Right lung (tissue), 2 donors: ENCODE measurements at regions not wholly inside any gene's neighbourhood (a gene's known extent, or its start where the extent isn't known, plus 50 kb on each side); places are given as distances from the start of the nearest gene placed in this dataset.

Experiments
- DNase-seq, 2 donors: peaks; one replicate each; pipeline ENCODE4 v3.0.0-alpha.2; 2013

DNA sequence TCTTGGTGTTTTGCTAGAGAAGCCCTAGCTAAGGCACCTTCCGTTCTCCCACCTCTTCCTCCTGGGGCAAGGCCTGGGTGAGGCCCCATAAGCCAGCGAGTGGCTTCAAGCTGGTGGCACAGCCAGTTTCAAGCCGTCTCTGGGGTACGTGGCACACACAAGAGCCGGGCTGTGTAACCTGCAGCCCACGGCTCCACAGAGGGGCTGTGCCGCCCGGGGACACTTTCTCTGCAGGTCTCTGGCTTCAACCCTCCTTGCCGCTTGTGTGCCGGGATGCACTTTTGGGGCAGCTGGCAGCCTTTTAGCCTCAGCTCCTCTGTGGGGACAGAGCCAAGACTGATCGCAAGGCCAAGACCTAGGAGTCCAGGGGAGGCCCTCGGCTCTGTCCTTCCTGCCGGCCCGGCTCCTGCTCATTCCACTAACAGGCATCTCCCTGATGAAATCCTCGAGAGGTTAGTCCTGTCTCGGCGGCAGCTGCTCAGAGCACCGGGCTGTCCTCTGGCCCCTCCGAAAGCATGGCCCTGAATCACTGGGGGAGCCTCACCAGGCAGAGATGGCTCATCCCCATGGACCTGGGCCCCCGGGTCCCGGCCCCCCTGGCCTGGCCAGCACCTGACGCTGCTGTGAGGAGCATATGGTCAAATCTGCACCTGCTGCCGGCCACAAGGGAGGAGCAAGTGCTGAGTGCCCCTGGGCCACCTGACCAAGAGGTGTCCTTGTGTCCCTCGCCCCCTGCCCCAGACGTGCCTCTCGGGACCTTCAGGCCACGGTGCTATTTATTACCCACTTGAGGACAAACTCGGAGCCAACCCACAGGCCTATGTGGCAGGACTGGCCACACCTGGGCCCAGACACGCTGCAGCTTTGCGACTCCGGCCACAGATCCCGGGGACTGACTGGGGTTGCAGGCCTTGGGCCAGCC is 98.5 kb downstream of the METRNL start:
- no peak for DNase-seq

DNA sequence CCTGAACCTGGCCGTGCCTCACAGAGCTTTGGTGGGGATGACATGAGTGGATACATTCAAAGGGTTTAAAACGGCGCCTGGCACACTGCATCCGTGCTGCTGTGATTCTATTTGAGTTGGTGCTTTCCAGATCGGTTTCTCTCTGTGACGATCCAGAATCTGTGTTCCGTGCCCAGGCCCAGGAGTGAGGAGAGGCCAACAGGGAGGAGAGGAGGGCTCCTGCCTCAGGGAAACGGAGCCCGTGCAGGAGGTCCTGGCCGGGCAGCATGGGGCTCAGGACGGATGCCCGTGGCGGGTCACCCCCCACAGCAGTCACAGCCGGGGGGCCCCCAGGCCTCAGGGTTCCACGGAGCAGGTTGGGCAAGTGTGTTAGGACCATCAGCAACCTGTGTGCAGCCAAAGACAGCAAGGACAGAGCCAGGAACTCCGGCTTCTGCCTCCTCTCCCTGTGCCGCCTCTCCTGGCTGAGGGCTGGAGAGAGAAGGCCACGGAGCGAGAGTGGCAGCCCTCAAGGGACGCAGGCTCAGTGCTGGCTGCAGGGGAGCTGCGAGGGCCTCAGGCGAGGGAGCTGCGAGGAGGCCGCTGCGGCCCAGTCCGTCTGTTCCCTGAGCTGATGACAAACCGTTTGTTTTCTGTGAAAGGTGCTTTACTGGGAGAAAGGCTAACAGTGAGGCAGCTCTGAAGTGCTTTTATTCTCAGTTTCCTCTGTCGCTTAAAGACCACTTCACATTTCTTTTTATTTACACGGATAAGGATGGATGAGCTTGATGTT is 99.3 kb downstream of the METRNL start:
- no peak for DNase-seq

DNA sequence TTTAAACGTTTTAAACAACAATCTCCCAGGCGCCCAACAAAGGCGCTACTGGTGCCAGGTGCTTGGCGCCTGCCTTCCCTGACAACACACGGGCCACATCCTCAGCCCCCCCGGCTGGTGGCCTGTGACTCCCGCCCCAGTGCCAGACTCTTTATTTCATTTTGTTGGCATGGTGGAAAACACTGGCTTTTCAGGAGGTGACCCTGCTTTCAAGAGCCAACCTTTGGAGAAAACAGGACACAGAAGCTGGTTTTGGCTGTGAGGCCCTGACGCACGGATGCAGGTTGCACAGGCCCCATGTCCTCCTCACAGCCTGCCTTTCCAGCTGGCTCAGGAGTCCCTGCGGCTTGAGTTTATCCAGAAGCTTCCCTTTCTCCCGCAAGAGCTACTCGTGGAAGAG is 100.0 kb downstream of the METRNL start:
- DNase-seq, result no peak

DNA sequence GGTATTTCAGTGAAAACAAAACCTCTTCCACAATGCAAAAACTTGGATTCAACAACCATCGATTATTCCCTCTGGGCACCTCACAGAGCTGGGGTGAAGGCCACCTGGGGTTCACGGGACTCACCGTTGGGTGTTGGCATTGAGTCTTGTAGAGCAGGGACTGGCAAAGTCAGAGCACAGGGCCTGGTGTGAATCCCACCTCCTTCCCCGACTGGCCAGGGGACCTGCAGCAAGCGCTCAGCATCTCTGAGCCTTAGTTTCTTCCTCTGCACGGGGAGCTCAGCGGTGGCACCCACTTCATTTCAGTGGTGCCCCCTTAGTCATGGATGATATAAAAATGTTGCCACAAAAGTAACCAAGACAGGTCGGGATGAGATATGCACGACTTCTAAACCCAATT is 100.4 kb downstream of the METRNL start:
- no peak for DNase-seq

DNA sequence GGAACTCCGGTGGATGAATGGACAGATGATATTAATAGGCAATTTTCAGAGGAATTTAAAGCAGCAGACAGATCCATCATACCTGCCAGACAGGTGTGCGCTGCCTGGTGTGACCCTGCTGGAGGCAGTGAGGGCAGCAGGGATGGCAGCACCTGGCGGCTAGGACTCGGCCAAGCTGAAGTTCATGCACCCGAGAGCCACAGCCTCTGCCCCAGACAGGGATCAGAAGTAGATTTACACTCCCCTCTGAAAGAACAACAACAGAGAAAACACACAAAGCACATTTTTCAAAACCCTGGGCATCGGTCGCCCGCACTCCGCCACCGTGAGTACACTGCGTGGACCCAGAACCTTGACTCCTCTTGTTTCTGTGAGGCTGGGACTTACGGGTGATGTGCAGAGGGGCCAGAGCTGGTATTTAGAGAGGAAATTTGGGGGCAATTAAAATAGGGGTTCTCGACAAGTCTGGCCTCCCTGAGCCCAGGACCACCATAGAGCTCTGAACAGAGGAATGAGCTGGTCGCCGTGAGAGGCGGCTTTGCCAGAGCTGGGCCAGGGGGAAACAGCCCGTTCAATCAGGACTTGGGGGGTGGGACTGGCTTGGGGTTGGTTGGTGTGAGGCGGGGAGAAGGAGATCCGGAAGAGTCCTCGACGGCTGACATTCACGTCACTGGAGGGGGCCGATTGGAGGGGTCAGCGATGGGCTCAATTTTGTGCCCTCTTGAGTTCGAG is 101.0 kb downstream of the METRNL start:
- no peak for DNase-seq

DNA sequence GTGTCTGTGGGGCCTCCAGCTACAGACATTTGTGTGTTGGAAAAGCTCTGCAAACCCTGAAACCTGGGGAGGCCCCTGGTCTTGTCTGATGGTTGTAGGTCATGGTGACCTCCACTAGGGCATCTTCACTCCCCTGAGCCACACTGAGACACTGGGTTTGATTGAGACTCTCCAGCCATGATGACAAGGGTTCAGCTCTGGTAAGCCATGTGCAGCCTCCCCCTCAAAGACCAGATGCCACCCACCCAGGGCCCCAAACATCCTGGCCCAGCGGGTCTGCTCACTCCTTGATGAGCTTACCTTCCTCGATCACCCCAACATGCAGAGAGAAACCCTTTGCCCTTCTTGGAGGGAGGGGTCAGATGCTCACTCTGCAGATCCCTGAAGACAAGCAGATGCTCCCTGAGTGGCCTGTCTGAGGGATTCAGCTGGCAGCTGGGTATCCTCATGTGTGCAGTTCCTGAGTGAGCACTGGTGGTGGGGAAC is 101.6 kb downstream of the METRNL start:
- DNase-seq, result no peak

DNA sequence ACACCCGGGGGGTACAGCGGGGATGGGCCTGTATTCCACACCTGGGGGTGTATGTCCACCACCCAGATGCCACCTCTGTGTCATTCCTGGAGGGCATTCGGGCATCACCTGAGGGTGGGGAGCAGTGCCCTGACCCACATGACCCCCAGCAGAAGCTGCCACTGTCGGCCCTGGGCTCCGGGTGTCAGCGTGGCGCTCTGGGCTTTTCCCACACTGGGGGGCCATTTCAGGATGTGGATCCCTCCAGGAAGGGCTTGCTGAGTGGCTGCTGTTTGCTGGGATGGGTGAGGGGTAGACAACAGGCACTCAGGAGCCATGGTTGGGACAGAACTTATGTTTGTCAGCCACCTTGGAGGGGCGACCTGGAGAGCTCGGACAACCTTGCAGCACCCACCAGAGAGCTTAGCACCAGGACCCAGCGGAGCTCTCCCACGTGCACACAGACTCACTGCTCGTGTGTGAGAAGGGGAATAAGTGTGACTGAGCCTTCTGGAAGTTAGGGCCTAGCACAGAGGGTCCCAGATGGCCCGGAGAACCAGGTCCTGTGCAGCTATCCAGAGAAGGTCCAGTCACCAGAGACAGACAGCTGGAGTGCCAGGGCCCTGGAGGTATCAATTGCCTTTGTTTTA is 102.7 kb downstream of the METRNL start:
- DNase-seq, result no peak

DNA sequence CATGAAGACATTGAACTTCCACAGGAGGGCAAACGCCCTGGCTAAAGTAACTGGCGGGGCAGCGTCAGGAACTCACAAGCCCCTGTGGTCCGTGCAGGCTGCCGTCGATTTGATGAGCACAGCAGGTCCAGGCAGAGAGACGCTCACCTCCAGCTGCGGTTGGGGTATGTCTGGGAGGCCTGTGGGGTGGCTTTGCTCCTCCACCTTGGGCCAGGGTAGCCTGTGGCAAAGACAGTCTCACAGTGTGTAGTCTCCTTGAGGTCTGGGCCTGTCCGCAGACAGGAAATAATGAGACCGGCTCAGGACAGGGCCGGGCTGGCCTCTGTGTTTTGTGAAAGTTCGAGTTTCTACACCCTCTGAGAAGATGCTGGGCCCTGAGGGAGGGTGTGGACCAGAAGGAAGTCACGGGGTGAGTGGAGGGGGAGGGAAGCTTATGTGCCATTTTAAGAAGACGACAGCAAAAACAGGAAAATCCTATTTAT is 103.3 kb downstream of the METRNL start:
- no peak for DNase-seq

DNA sequence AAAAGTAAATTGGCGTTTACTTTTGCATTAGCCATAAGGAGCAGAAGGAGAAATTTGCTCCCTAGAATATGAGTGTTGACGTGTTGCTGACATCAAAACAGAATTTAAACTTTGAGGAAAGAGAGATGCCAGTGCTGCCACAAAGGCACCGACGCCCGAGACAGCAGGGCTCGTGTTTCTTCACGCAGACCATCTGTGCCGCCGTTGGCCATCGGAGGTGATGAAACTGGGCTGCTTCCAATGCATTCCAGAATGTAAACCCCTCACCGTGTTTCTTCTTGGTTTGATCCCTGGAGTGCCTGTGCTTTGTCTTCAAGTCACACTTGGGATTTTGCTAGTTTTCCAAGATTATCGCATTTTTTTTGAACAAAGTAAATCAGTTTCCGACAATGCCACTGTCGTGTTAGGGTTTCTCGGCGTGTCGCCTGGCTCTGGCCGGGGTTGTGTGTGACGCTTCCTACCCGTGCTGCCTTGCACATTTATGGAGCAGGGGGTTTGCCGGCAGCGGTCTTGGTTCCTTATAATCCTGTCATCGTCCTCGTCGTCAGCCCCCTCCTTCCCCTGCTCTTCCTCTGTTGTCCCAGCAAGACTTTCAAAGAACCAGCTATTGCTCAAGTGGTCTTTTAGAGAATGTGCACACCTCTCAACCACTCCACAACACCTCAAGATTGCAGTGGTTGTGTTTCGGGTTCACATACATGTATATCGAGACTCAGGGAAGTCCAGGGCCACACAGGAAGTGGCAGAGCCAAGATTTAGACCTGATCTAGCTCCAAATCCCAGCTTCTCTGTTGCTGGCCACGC is 103.9 kb downstream of the METRNL start:
- no peak for DNase-seq

DNA sequence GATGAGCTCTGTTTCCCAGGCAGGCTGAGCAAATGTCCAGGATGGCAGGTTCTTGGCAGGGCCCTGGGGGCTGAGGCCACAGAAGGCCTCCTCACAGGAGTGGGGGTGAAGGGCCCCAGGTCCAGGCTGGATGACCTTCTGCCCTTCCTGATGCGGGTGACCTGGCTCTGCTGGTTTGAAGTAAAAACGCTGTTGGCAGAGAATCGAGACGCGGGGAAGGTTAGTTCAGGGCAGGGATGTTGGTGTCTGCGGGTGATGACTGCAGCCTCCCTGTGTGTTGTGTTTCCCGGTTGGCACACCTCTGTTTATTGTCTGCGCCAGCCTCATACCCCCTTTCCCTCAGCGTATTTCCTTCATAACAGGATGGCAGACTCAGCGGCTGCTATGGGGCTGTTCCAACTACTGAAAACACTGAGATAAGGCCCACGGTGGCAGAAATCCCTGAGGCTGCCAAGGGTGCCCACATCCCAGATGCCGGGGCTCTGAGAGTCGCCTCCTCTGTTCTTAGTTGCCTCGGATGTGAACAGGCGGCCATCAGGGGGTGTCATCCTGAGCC is 104.6 kb downstream of the METRNL start:
- DNase-seq, result no peak

DNA sequence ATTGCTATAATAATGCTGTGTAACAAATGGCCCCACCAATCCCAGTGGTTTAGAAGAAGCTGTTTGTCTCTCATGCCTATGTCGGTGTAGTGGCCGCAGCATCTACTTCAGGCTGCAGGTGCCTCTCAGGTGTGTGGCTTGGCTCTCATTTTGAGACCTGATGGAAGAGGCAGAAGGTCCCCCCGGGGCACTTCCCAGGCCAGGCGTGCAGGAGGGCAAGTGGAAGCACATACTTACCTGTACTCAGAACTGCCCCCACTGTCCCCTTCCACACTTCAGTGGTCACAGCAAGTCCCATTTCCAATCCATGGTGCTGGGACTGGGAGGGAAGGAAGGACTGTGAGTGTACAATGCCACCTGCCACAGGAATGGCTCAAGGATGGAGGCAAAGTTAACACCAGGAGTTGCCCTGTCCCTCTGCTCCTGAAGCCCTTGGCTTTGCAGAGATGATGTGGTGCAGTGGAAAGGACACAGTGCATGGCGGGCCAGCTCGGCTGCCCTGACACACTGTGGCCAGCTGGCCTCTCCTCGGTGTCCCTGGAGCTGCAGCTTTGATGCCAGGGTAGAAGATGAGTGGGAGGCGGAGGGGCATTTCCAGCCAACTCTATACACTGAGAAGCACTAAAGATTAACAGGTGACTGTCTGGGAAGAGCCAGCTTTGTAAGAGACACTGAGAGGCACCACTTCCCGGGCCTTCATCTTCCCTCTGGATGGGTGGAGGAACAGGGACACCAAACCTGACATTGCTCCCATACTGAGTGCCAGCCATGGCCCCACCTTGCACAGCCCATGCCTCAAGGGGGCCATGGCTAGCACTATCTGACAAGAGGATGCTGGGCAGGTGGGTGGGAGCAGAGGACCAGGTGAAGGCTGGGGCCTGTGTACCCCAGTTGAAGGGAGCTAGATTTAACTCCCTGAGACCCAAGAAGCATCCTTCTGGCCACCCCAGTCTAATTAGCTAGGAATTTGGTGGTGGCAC is 105.9 kb downstream of the METRNL start:
- DNase-seq, result no peak

DNA sequence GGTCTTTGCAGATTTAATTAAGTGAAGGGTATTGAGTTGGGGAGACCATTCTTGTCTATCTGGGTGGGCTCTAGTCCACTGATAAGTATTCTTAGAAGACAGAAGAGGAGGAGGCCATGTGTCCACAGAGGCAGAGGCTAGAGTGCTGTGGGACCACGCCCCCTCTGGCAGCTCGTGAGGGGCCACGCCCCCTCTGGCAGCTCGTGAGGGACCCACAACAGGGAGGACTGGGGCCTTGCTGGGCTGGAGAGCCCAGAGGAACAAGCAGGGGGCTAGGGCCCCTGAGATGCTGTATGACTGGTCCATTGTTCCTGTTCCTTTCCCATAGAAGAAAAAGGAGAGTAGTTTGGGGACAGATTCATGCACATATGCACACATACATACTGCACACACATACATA is 106.8 kb downstream of the METRNL start:
- no peak for DNase-seq

DNA sequence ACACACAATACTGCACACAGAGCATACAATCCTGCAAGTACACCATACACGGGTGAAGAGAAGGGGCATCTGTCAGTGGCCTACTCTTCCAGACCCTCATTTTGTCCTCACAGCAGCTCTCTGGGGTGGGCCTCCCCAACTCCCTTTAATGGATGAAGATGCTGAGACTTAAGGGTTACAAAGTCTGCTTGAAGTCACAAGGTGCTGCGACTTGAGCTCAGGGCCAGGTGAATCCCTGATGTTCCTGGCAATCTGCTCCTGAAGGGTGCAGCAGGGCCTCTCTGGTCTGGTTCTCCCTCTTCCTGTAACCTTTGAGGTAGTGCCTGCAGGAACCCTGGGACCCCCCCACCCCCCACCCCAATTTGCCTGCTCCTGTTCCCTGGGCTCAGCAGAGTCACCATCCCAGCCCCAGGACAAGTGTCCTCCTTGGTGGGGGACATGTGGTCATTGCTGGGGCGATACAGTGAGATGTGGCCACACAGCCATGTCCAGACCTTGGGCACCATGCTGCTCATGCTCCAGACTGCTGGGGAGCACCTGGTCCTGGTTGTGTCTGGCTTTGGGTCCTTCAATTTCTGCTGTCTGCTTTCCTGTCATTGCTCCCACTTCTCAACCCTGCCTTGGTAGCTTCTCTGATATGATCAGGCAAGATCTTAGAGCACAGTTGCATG is 107.5 kb downstream of the METRNL start:
- DNase-seq, result no peak

DNA sequence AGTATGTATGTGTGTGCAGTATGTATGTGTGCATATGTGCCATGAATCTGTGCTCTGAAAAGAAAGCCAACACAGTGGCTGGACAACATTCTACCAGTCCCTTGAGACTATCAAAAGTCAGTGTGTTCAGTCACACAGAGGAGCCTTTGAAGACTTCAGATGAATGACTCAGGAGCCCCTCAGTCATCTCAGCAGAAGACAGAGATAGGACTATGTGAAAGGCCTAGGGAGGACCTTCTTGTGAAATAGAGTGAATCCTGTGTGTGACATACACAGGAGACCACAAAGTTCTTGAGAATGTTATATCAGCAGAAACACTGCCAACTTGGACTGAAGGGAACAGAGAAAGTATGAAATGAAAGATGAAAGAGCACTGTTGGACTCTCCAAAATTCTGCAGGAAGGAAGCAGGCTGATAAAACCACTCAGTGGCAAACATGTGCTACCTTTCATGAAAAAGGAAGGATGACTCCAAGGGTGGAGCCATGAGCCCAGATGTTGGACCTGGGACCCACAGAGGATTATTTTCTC is 108.4 kb downstream of the METRNL start:
- no peak for DNase-seq

DNA sequence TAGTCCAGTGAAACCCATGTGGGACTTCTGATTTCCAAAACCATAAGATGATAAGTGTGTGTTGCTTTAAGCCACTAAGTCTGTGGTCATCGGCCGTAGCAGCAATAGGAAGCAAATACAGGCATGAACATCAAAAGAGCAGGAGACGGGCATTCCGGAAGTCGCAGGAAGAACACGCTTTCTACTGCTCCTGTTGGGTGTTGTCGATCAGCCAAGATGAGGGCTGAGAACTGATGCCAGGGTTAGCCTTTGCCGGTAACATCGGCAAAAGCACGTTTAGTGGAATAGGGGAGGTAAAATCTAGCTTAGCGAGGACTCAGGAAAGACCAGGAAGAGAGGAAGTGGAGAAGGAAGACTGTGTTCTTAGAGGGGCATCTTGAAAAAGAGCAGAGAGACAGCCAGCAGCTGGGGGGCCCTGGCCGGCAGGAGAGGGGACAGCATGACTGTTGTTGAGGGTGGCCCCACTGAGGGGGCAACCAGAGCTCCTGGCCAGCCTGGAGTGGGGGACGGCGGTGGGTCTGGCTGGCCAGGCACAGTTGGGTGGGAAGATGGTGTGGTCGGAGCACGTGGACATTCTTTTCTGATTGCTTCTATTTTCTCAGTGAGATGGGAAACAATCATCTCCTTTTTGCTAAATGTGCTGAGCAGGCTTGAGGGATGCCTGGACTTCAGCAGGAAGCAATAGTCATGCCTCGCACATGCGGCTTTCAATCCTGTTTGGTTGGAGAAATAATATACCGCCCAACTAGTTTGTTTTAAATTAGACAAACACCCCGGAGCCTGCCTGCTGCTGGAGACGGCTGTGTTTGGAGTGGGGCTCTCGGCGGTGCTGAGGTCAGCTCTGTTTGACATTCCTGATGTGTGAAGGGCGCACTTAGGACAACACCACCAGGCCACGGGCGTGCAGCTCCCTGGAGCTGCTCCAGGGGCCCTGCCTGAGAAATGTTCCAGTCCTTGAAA is 109.9 kb downstream of the METRNL start:
- peak; percentile 65 to 68 for DNase-seq

DNA sequence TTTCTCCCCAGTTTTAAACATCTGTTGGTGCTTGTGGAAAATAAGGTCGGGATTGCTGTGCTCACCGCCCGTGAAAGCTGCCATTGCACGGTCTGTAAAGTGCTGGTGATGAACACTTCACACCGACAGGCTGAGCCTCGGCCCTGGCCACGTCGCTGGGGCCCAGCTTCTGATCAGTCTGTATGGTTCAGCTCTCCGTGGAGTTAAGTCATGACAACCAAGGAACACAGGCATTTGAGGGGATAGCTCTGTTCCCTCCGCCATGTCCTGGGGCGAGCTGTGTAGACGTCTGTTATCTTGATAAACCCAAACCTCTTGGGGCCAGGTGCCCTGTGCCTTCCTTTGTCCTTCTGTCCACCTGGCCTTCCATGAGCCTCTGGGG is 110.6 kb downstream of the METRNL start:
- DNase-seq, result no peak
